A549 (cell line): ENCODE measurements at regions not wholly inside any gene's neighbourhood (a gene's known extent, or its start where the extent isn't known, plus 50 kb on each side); places are given as distances from the start of the nearest gene placed in this dataset.

Experiments
- ATAC-seq, 2 experiments: fragments of 200-7000 bp in 1 of 2; fragments of >200 bp in 1 of 2; cut with Nextera tagmentation in 1 of 2; cut with Tn5 transposase in 1 of 2; 3 replicates each; pipeline versions ENCODE4 v1.8.0 to v1.9.1; 2018 to 2020; ENCODE audit warnings: mild to moderate bottlenecking in 1 of 2, moderate library complexity in 1 of 2
- CTCF ChIA-PET: fragments of 300-600 bp; sonication (Branson Sonifier 250); formaldehyde crosslinking; extraction: SDS; loops from one replicate; lab custom pipeline; 2021; ENCODE audit warnings: antibody characterized with exemption, inconsistent platforms; lab: Yijun Ruan, JAX
- POLR2A ChIA-PET: fragments of 350-600 bp; formaldehyde crosslinking; extraction: SDS; loops from one replicate; lab custom pipeline; 2021; ENCODE audit warnings: antibody characterized with exemption, inconsistent platforms; lab: Yijun Ruan, JAX
- DNase-seq, 2 experiments: peaks; one replicate each; pipeline versions ENCODE4 v3.0.0 to v3.0.0-alpha.2; 2011 to 2016; ENCODE audit warnings: low read depth in 1 of 2, low spot score in 1 of 2
- FAIRE-seq: peaks from 2 replicates; lab custom pipeline; 2011; peaks lifted over from hg19 to GRCh38; lab: Jason Lieb, UNC
- H3K27ac ChIP-seq, 2 experiments: fragments of >200 bp; sonication (Bioruptor Twin); formaldehyde crosslinking; 3 replicates each; pipeline ENCODE4 v1.5.1; 2016 to 2017
- H3K4me1 ChIP-seq: fragments of >200 bp; sonication (Bioruptor Twin); formaldehyde crosslinking; 3 replicates; pipeline ENCODE4 v1.6.1; 2016
- H3K4me2 ChIP-seq: fragments of >200 bp; sonication (Bioruptor Twin); formaldehyde crosslinking; 3 replicates; pipeline ENCODE4 v1.6.1; 2016
- H3K4me3 ChIP-seq: fragments of >200 bp; sonication (Bioruptor Twin); formaldehyde crosslinking; 3 replicates; pipeline ENCODE4 v1.5.1; 2016
- H3K9me3 ChIP-seq: fragments of >200 bp; sonication (Bioruptor Twin); formaldehyde crosslinking; 3 replicates; pipeline ENCODE4 v1.6.1; 2016
- BCL3 ChIP-seq: fragments of >200 bp; sonication (Bioruptor Twin); formaldehyde crosslinking; IDR thresholded peaks from 3 replicates; pipeline ENCODE4 v1.6.1; 2016
- BHLHE40 ChIP-seq: IDR thresholded peaks from 2 replicates; pipeline ENCODE4 v1.6.1; 2012; ENCODE audit warnings: low read depth, low read length, inconsistent platforms
- CBX2 ChIP-seq: fragments of 200-600 bp; sonication (generic); IDR thresholded peaks from 2 replicates; pipeline ENCODE4 v1.6.1; 2016; ENCODE audit warnings: low read depth, mild to moderate bottlenecking, borderline replicate concordance
- CEBPB ChIP-seq, 2 experiments: fragments of >200 bp in 1 of 2; sonication (Bioruptor Twin) in 1 of 2; formaldehyde crosslinking in 1 of 2; IDR thresholded peaks; 2 replicates each; pipeline ENCODE4 v1.6.1; 2012 to 2016
- CHD2 ChIP-seq: fragments of 150-350 bp; IDR thresholded peaks from 2 replicates; pipeline ENCODE4 v1.6.1; 2014; ENCODE audit warnings: low read length; ENCODE audit not compliant: partially characterized antibody
- EHMT2 ChIP-seq: fragments of 200-600 bp; sonication (generic); IDR thresholded peaks from 2 replicates; pipeline ENCODE4 v1.6.1; 2016; ENCODE audit warnings: antibody characterized with exemption, low read depth, mild to moderate bottlenecking, moderate library complexity
- EP300 ChIP-seq, 2 experiments: fragments of >200 bp; sonication (Bioruptor Twin); formaldehyde crosslinking; IDR thresholded peaks; 2 replicates in 1 of 2; 3 replicates in 1 of 2; pipeline ENCODE4 v1.6.1; 2016 to 2017
- FOSL2 ChIP-seq, 2 experiments: fragments of 450-650 bp in 1 of 2; fragments of >200 bp in 1 of 2; sonication (Bioruptor Twin) in 1 of 2; formaldehyde crosslinking; IDR thresholded peaks; 2 replicates each; pipeline versions ENCODE4 v1.5.0 to v1.6.1; 2016 to 2020; ENCODE audit warnings: mild to moderate bottlenecking in 1 of 2, moderate library complexity in 1 of 2
- FOXS1 ChIP-seq: fragments of 250-450 bp; sonication (Bioruptor Pico); IDR thresholded peaks from 2 replicates; pipeline ENCODE4 v1.5.0; 2020; ENCODE audit warnings: mild to moderate bottlenecking, moderate library complexity
- HEYL ChIP-seq: fragments of 250-450 bp; sonication (Bioruptor Pico); IDR thresholded peaks from 2 replicates; pipeline ENCODE4 v1.8.0; 2021; ENCODE audit warnings: mild to moderate bottlenecking, moderate library complexity
- HOXA7 ChIP-seq: fragments of 250-450 bp; sonication (Bioruptor Pico); IDR thresholded peaks from 2 replicates; pipeline ENCODE4 v1.5.0; 2020; ENCODE audit warnings: mild to moderate bottlenecking, moderate library complexity
- HOXB13 ChIP-seq: fragments of 250-450 bp; sonication (Bioruptor Pico); IDR thresholded peaks from 2 replicates; pipeline ENCODE4 v1.5.0; 2020; ENCODE audit warnings: low read depth, mild to moderate bottlenecking, moderate library complexity
- JUNB ChIP-seq: fragments of >200 bp; sonication (Bioruptor Twin); formaldehyde crosslinking; IDR thresholded peaks from 2 replicates; pipeline ENCODE4 v1.6.1; 2016
- KDM1A ChIP-seq: fragments of 200-600 bp; sonication (generic); IDR thresholded peaks from 2 replicates; pipeline ENCODE4 v1.6.1; 2016; ENCODE audit warnings: low read depth, mild to moderate bottlenecking
- MAX ChIP-seq: IDR thresholded peaks from 2 replicates; pipeline ENCODE4 v1.6.1; 2012
- MYC ChIP-seq: IDR thresholded peaks from 2 replicates; pipeline ENCODE4 v1.6.1; 2012; ENCODE audit warnings: mild to moderate bottlenecking, inconsistent platforms, low read length, improper control_type of control experiment, borderline replicate concordance
- NFE2L2 ChIP-seq: fragments of 150-350 bp; conservative IDR thresholded peaks from 2 replicates; pipeline ENCODE4 v1.6.1; 2014; ENCODE audit warnings: low read length
- NR3C1 ChIP-seq: fragments of >200 bp; sonication (Bioruptor Twin); formaldehyde crosslinking; IDR thresholded peaks from 3 replicates; pipeline ENCODE4 v1.6.1; 2017
- POLR2A ChIP-seq: IDR thresholded peaks from 2 replicates; pipeline ENCODE4 v1.6.1; 2012; ENCODE audit warnings: mild to moderate bottlenecking, low read length
- RARB ChIP-seq: fragments of 250-450 bp; sonication (Bioruptor Pico); IDR thresholded peaks from 2 replicates; pipeline ENCODE4 v1.8.0; 2021; ENCODE audit warnings: mild to moderate bottlenecking, moderate library complexity
- RCOR1 ChIP-seq: fragments of 150-350 bp; IDR thresholded peaks from 2 replicates; pipeline ENCODE4 v1.6.1; 2014; ENCODE audit warnings: antibody characterized with exemption, low read length, low read depth
- RFX5 ChIP-seq: fragments of 450-650 bp; IDR thresholded peaks from 2 replicates; pipeline ENCODE4 v1.7.1; 2014; ENCODE audit warnings: antibody characterized with exemption, mild to moderate bottlenecking, moderate library complexity
- TP53 ChIP-seq: fragments of 250-450 bp; sonication (Bioruptor Pico); IDR thresholded peaks from 2 replicates; pipeline ENCODE4 v1.5.0; 2021; ENCODE audit warnings: mild to moderate bottlenecking, moderate library complexity
- ZC3H11A ChIP-seq: fragments of 450-650 bp; IDR thresholded peaks from 2 replicates; pipeline ENCODE4 v1.6.1; 2014; ENCODE audit warnings: antibody characterized with exemption, mild to moderate bottlenecking
- ZNF302 ChIP-seq: fragments of 250-450 bp; sonication (Bioruptor Pico); IDR thresholded peaks from 2 replicates; pipeline ENCODE4 v1.9.0; 2021; ENCODE audit warnings: inconsistent platforms, mild to moderate bottlenecking, moderate library complexity
- WGBS: methylation state at CpG from one replicate; pipeline ENCODE4 v1.1.6; 2017; ENCODE audit errors: missing lambda C conversion rate; 5-methylcytosine and 5-hydroxymethylcytosine counted together
- TF ChIP-seq, protein P1 (sequence below): fragments of 250-450 bp; sonication (Bioruptor Pico); IDR thresholded peaks from 2 replicates; pipeline ENCODE4 v1.5.0; 2021; ENCODE audit warnings: mild to moderate bottlenecking, moderate library complexity, borderline replicate concordance
- TF ChIP-seq, protein P2 (sequence below): fragments of 200-600 bp; sonication (generic); IDR thresholded peaks from 2 replicates; pipeline ENCODE4 v1.6.1; 2016; ENCODE audit warnings: antibody characterized with exemption, mild to moderate bottlenecking, moderate library complexity

- H3K27ac ChIP-seq = no peak overlapping the region
- ChIA-PET POLR2A (no interaction called here), CTCF (no interaction called here)
- H3K4me2 ChIP-seq = no peak overlapping the region
- no peak overlapping the region for H3K4me3 ChIP-seq
- DNase-seq = no peak
- H3K4me1 ChIP-seq = no peaks in the 10 kb centered on the region
- FAIRE-seq = no peak
- TF ChIP-seq RFX5 (no peak), RARB (CRISPR knock-in tag) (no peak), NR3C1 (no peak), HOXA7 (CRISPR knock-in tag) (no peak), TP53 (CRISPR knock-in tag) (no peak), BCL3 (no peak), CHD2 (no peak), RCOR1 (no peak), ZC3H11A (no peak), JUNB (no peak), ZNF302 (CRISPR knock-in tag) (no peak), EP300 (IDR thresholded peaks at IDR 0.05) (no peak), MYC (no peak), NFE2L2 (no peak), CEBPB (IDR thresholded peaks at IDR 0.05) (no peak), POLR2A (no peak)
- TF ChIP-seq, protein P1, sequence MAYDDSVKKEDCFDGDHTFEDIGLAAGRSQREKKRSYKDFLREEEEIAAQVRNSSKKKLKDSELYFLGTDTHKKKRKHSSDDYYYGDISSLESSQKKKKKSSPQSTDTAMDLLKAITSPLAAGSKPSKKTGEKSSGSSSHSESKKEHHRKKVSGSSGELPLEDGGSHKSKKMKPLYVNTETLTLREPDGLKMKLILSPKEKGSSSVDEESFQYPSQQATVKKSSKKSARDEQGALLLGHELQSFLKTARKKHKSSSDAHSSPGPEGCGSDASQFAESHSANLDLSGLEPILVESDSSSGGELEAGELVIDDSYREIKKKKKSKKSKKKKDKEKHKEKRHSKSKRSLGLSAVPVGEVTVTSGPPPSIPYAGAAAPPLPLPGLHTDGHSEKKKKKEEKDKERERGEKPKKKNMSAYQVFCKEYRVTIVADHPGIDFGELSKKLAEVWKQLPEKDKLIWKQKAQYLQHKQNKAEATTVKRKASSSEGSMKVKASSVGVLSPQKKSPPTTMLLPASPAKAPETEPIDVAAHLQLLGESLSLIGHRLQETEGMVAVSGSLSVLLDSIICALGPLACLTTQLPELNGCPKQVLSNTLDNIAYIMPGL = no peak
- TF ChIP-seq, protein P2, sequence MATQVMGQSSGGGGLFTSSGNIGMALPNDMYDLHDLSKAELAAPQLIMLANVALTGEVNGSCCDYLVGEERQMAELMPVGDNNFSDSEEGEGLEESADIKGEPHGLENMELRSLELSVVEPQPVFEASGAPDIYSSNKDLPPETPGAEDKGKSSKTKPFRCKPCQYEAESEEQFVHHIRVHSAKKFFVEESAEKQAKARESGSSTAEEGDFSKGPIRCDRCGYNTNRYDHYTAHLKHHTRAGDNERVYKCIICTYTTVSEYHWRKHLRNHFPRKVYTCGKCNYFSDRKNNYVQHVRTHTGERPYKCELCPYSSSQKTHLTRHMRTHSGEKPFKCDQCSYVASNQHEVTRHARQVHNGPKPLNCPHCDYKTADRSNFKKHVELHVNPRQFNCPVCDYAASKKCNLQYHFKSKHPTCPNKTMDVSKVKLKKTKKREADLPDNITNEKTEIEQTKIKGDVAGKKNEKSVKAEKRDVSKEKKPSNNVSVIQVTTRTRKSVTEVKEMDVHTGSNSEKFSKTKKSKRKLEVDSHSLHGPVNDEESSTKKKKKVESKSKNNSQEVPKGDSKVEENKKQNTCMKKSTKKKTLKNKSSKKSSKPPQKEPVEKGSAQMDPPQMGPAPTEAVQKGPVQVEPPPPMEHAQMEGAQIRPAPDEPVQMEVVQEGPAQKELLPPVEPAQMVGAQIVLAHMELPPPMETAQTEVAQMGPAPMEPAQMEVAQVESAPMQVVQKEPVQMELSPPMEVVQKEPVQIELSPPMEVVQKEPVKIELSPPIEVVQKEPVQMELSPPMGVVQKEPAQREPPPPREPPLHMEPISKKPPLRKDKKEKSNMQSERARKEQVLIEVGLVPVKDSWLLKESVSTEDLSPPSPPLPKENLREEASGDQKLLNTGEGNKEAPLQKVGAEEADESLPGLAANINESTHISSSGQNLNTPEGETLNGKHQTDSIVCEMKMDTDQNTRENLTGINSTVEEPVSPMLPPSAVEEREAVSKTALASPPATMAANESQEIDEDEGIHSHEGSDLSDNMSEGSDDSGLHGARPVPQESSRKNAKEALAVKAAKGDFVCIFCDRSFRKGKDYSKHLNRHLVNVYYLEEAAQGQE = no peak
- WGBS = 3% methylated on average over 2 of the region's 2 CpGs
- ATAC-seq = no peak
- no peaks in the 10 kb centered on the region for H3K9me3 ChIP-seq
These were observed 286.9 kb upstream of the ATP10B start for GRCh38 chr5:161138751-161139455.

- WGBS = 23% methylated on average over 5 of the region's 5 CpGs
- Histone ChIP-seq H3K4me2 (no peak overlapping the region), H3K27ac (no peak overlapping the region), H3K9me3 (no peaks in the 10 kb centered on the region), H3K4me3 (no peak overlapping the region), H3K4me1 (no peaks in the 10 kb centered on the region)
- FAIRE-seq = no peak
- no peak for DNase-seq
- POLR2A ChIA-PET = no interaction called here
- ATAC-seq = no peak
- CTCF ChIA-PET = interaction anchor here (0.7 kb wide), 1 partner anchor 17 kb away, joined by 3 read pairs; no protein-coding TSS in a partner anchor
- TF ChIP-seq EHMT2 = no peak
- TF ChIP-seq NFE2L2 = no peak
- TF ChIP-seq KDM1A = no peak
- no peak for TF ChIP-seq HOXB13 (CRISPR knock-in tag)
- TF ChIP-seq MAX = no peak
- no peak for TF ChIP-seq RFX5
- no peak for TF ChIP-seq RARB (CRISPR knock-in tag)
- no peak for TF ChIP-seq FOXS1 (CRISPR knock-in tag)
- TF ChIP-seq CBX2 = no peak
- TF ChIP-seq, protein P2 = no peak
- no peak for TF ChIP-seq BHLHE40
- no peak for TF ChIP-seq HOXA7 (CRISPR knock-in tag)
- TF ChIP-seq FOSL2 (IDR thresholded peaks at IDR 0.05) = no peak
- no peak for TF ChIP-seq FOSL2 (CRISPR knock-in tag; IDR thresholded peaks at IDR 0.05)
- no peak for TF ChIP-seq HEYL (CRISPR knock-in tag)
These were observed 282.9 kb upstream of the ATP10B start for GRCh38 chr5:161134956-161135355.
